GM13977 (cell line): ENCODE measurements at regions not wholly inside any gene's neighbourhood (a gene's known extent, or its start where the extent isn't known, plus 50 kb on each side); places are given as distances from the start of the nearest gene placed in this dataset.
"Not testable (repeated sequence)": the region's sequence is repeated elsewhere in the genome, so short reads cannot be mapped to it uniquely, and the experiment has no call there.

Experiments
- DNase-seq: peaks from one replicate; pipeline ENCODE4 v3.0.0; 2012; ENCODE audit warnings: low spot score
- in situ Hi-C: fragments of 300-500 bp; cut with MboI; formaldehyde crosslinking; loops from one replicate; pipeline ENCODE4 v1.12.0; 2022; ENCODE audit warnings: low sequenced_read_pairs, low pct_unique_long_range_greater_than_20kb, mixed read lengths, inconsistent platforms; ENCODE audit not compliant: unreplicated experiment
- TF ChIP-seq, protein P1 (sequence below): IDR thresholded peaks from 2 replicates; pipeline ENCODE4 v1.5.1; 2012; ENCODE audit warnings: mild to moderate bottlenecking, control low read depth; ENCODE audit not compliant: insufficient read depth; ENCODE audit errors: extremely low read depth, missing control alignments

DNA sequence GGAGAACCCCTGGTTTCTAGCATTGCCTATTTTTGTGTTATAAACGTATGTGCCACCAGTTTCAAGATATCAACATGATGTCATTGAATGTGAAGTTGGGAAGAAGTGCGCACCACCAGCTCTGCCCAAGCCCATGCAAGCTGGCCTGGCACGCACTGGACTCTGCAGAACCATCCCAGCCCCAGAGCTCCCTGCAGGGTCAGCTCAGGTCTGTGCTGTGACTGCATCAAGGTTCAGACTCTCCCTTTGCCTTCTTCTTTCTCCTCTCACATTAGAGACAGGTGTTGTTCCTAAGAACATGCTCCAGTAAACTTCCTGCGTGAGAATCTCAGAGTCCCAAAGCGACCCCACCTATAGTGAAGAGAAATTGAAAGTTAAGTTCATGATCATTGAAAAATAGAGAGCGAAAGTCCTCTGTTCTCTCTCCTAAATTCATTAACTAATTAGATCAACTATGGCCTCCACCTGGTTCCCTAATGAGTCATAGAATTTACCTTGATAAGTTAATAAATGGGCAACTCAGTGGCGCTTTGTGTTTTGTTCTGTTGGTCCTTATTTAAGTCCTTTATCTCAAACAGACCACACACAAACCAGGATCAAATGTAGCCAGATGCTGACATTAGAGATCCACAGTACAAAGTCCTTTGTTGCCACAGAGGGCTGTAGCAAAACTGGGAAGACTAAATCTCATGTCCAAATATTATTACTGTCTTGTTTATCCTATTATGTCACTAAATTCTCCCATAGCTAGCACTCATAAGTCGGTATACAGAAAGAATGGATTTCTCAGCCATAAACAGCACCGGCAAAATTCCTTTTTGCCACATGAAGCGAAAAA lies 432.3 kb downstream of the STK39 start:
- in situ Hi-C loops: no loop called here
- TF ChIP-seq, protein P1, sequence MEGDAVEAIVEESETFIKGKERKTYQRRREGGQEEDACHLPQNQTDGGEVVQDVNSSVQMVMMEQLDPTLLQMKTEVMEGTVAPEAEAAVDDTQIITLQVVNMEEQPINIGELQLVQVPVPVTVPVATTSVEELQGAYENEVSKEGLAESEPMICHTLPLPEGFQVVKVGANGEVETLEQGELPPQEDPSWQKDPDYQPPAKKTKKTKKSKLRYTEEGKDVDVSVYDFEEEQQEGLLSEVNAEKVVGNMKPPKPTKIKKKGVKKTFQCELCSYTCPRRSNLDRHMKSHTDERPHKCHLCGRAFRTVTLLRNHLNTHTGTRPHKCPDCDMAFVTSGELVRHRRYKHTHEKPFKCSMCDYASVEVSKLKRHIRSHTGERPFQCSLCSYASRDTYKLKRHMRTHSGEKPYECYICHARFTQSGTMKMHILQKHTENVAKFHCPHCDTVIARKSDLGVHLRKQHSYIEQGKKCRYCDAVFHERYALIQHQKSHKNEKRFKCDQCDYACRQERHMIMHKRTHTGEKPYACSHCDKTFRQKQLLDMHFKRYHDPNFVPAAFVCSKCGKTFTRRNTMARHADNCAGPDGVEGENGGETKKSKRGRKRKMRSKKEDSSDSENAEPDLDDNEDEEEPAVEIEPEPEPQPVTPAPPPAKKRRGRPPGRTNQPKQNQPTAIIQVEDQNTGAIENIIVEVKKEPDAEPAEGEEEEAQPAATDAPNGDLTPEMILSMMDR: no peak
- no peak for DNase-seq

GRCh38 chr2:167814482-167814880 lies 432.9 kb downstream of the STK39 start:
- in situ Hi-C loops, DNase-seq: not testable (repeated sequence)

DNA sequence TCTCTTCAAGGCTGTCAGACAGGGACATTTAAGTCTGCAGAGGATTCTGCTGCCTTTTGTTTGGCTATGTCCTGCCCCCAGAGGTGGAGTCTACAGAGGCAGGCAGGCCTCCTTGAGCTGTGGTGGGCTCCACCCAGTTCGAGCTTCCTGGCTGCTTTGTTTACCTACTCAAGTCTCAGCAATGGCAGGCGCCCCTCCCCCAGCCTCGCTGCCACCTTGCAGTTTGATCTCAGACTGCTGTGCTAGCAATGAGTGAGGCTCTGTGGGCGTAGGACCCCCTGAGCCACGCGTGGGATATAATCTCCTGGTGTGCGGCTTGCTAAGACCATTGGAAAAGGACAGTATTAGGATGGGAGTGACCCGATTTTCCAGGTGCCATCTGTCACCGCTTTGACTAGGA lies 437.6 kb downstream of the STK39 start:
- DNase-seq, in situ Hi-C loops: not testable (repeated sequence)

- TF ChIP-seq, protein P1: no peak
- no peak for DNase-seq
- in situ Hi-C loops: no loop called here
Observed at GRCh38 chr2:167803449-167803988, 443.9 kb downstream of the STK39 start.

DNA sequence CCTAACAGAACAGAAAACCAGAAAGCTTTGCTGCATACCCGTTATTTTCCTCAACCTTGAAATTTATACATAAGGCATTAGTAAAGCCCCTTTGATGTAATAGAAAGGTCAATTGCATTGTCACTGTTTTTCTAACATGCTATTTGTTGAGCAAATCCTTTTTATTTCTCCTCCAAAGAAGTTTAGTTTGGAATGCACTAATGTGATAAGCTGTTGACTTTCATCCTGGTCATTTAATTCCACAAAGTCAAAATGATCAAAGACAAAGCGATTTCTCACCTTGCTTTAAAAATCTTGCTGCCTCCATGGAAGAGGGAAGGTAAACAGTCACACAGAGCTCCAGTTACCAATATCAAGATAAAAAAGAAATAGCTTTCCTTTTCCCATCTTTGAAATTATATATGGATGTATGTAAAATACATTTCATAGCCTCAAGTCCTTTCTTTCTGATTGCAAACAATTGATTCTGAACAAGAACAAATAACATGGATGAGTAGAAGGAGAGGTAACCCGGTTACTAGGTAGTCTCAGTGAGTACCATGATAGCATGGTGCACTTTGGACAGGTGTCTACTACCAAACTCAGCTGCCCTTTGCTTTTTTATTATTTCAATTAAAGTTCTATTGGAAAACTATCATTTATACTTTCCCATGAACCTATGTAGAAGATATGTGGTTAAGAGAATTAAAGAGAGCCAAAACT lies 452.7 kb downstream of the STK39 start:
- in situ Hi-C loops: no loop called here
- no peak for DNase-seq
- TF ChIP-seq, protein P1: no peak

DNA sequence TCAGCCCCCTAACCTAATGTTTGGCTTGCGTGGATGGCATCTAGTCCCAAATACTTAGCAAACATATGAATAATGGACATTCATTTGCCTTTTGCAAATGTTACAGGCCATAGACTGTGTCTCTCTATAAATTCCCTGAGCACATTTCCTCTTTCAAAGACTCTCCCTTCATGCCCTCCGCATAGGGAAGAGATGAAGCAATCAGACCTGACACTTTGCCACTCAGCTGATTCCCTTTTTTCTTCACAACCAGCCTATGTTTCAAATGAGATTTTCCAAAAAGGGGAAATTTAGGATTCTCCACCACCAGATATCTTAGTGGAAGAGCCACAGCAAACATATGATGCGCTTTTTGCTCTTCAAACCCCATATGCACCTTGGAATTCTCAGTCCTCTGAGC lies 453.7 kb downstream of the STK39 start:
- DNase-seq: no peak
- TF ChIP-seq, protein P1: no peak
- in situ Hi-C loops: no loop called here

DNA sequence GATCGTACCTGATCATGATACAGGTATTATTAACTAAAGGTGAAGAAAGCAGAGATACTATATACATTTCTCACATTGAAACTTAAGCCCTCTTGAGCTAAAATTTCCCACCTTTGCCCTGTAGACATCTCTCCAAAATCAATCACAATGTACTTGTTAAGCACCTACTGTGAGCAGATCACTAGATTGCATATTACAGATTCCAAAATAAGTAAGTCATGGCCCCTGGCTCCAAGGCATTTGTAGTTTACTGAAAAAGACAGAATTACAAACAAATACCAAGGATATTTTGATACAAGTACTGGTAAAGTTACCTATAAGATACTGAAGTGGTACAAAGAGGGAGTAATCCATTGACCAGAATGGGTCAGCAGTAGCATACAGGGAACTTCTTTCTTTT lies 455.3 kb downstream of the STK39 start:
- TF ChIP-seq, protein P1: no peak
- in situ Hi-C loops: no loop called here
- no peak for DNase-seq
